ENCODE measurements at regions not wholly inside any gene's neighbourhood (a gene's known extent, or its start where the extent isn't known, plus 50 kb on each side); places are given as distances from the start of the nearest gene placed in this dataset.

DNA sequence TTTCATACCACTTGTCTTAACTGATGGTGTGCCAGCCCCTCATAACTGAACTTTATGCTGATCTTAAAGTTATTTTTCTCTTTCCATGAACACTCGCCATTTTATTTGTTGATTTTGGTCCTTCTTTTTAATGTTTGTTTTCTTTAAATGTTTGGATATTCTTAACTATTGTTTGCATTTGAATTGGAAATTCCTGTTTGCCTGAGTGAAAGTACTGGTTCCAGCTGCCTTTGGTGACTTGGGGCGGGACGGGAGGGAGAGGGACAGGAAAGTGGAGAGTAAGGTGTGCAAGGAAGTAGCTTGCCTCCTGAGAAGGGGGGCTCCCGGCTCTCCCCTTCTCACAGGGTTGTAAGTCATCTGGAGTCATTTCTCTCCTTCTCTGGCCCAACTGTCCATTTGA lies 287.1 kb upstream of the PPP2R3A start:
- TF ChIP-seq, protein P1, sequence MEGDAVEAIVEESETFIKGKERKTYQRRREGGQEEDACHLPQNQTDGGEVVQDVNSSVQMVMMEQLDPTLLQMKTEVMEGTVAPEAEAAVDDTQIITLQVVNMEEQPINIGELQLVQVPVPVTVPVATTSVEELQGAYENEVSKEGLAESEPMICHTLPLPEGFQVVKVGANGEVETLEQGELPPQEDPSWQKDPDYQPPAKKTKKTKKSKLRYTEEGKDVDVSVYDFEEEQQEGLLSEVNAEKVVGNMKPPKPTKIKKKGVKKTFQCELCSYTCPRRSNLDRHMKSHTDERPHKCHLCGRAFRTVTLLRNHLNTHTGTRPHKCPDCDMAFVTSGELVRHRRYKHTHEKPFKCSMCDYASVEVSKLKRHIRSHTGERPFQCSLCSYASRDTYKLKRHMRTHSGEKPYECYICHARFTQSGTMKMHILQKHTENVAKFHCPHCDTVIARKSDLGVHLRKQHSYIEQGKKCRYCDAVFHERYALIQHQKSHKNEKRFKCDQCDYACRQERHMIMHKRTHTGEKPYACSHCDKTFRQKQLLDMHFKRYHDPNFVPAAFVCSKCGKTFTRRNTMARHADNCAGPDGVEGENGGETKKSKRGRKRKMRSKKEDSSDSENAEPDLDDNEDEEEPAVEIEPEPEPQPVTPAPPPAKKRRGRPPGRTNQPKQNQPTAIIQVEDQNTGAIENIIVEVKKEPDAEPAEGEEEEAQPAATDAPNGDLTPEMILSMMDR (IDR thresholded peaks at IDR 0.05) = no peak
- no peak for TF ChIP-seq POLR2A (IDR thresholded peaks at IDR 0.05)

Data from uterus (tissue), 2 donors.